ENCODE measurements at regions not wholly inside any gene's neighbourhood (a gene's known extent, or its start where the extent isn't known, plus 50 kb on each side); places are given as distances from the start of the nearest gene placed in this dataset.
A peak's percentile ranks its signal among the peaks of the same experiment; 100 is the strongest.
"Not testable (repeated sequence)": the region's sequence is repeated elsewhere in the genome, so short reads cannot be mapped to it uniquely, and the experiment has no call there.

- peak; percentile 72 for FAIRE-seq
These were observed 362.5 kb upstream of the ADAMTS5 start for GRCh38 chr21:27329255-27329851.

GRCh38 chr21:27326301-27326700 is 359.4 kb upstream of the ADAMTS5 start:
- no peak for FAIRE-seq

GRCh38 chr21:27323331-27323730 is 356.4 kb upstream of the ADAMTS5 start:
- no peak for FAIRE-seq

- no peak for FAIRE-seq
These were observed 354.9 kb upstream of the ADAMTS5 start for GRCh38 chr21:27321791-27322190.

GRCh38 chr21:27320868-27321267 is 354.0 kb upstream of the ADAMTS5 start:
- FAIRE-seq, result peak; percentile 57

GRCh38 chr21:27317601-27318000 is 350.7 kb upstream of the ADAMTS5 start:
- not testable (repeated sequence) for FAIRE-seq

- no peak for FAIRE-seq
These were observed 348.5 kb upstream of the ADAMTS5 start for GRCh38 chr21:27315373-27315772.

- no peak for FAIRE-seq
These were observed 347.2 kb upstream of the ADAMTS5 start for GRCh38 chr21:27314131-27314530.

DNA sequence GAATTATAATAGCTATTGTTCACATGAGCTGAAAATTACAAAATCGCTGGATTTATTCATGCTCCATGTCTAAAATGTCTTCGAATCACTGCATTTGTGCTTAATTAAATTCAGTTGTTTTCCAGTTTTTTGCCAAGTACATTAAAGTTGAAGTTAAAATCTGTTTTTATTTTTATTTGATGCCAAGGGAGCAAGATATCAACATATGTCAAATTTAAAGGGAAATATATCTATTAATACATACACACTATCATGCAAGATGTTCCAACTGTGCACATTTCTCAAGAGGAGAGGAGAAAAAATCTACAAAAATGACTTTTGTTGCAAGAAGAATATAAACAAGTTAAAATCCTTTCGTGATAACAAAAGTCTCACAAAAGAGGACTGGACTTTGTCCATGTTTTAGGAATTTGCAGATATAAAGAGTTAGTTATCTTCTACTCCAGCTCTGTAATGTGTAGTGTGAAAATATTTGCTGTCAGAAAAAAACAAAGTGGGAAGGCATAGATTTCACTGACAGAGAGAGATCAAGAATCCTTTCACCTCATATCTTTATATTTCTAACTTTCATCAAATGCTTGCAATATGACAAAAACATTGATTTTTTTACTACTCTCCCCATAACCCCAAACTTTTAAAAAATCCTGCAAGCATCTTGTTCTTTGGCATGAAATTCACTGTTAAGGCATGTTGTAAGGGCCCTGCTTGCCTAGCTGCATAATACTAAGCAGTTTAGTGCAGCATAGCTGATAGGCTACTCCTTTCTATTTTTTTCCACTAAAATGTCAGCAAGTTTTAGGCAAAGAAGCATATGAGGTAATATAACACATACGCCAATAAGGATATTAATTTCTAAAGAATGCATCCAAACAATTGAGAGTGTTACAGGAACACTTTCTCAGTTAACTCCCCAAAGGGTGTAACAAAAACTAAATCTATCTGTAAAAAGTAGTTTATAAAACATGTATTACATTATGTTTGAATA is 340.2 kb upstream of the ADAMTS5 start:
- peak; percentile 99 for FAIRE-seq

GRCh38 chr21:27306206-27306605 is 339.3 kb upstream of the ADAMTS5 start:
- no peak for FAIRE-seq

DNA sequence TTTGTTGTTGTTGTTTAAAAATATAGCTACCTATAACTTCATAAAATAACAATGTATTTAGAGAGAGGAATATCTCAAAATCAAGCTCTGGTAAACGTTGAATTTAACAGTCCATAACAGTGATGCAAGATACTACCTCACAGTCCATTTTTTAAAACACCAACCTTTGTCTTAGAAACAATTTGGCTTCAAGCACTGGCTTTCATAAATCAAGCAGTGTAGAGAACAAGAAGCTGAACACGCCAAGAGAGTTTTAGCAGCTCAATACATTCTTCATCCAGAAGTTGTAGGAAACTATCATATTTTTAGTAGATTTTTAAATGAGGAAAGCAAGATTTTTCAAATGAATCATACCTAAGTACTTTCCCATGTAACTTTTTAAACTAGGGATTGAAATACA is 334.3 kb upstream of the ADAMTS5 start:
- FAIRE-seq, result no peak

DNA sequence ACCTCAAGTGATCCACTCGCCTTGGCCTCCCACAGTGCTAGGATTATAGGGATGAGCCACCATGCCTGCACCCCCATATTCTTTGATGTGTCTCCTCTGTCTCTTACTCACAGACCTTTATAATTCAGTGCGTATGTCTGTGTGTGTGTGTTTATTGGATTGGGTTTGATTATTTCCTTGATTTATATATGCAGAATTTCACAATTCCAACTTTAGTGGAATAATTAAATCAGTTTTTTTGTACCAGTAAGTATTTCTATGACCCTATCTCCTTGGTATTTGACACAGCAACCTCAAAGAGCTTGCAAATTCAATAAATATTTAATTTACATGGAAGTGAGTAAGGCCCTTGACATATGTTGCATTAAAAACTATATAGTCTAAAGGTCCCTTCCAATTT is 333.9 kb upstream of the ADAMTS5 start:
- FAIRE-seq, result no peak

DNA sequence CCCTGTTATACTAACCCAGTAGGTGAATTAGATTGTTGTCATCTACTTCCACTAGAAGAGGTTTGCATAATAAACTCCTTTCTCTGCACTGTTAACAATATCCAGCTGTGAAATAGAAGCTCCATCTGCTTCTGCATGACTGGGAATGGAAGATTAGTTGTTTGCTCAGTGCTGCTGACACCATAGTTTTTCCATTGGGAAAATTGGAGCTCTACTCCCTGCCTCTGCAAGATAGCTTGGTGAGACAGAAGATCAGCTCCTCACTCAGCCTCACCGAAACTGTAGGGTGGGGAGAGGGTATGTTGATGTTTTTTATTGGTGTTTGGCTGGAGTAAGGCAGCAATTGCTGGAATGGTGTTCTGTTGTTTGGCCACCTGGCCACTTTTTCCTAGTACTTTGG is 331.6 kb upstream of the ADAMTS5 start:
- FAIRE-seq, result no peak

- FAIRE-seq, result no peak
These were observed 326.4 kb upstream of the ADAMTS5 start for GRCh38 chr21:27293239-27293638.

- FAIRE-seq, result no peak
These were observed 325.9 kb upstream of the ADAMTS5 start for GRCh38 chr21:27292783-27293182.

GRCh38 chr21:27292229-27292628 is 325.3 kb upstream of the ADAMTS5 start:
- FAIRE-seq, result no peak

GRCh38 chr21:27291006-27291405 is 324.1 kb upstream of the ADAMTS5 start:
- FAIRE-seq, result no peak

DNA sequence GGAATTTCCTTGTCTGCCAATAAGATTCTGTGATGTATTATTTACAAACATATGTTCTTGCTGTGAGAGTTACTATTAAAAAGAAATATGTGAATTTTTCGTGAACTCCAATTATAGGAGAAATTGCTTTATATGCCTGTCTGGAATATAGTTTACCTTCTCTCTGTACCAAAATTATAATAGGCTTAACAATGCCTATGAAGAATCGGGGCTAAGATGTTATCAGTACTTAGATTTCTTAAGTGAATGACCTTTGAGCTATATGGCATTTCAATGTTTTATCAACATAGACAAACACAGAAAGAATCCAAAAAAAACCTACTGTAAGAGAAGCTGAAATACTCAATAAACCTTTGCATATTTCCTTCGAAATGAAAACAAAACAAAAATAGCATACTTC is 323.1 kb upstream of the ADAMTS5 start:
- no peak for FAIRE-seq

- no peak for FAIRE-seq
These were observed 319.9 kb upstream of the ADAMTS5 start for GRCh38 chr21:27286760-27287159.

- FAIRE-seq, result peak; percentile 97
These were observed 310.2 kb upstream of the ADAMTS5 start for GRCh38 chr21:27277110-27277509.

GRCh38 chr21:27275294-27275927 is 308.5 kb upstream of the ADAMTS5 start:
- FAIRE-seq, result peak; percentile 67

- no peak for FAIRE-seq
These were observed 302.8 kb upstream of the ADAMTS5 start for GRCh38 chr21:27269644-27270043.

GRCh38 chr21:27268290-27268689 is 301.4 kb upstream of the ADAMTS5 start:
- FAIRE-seq, result no peak

GRCh38 chr21:27265949-27266348 is 299.1 kb upstream of the ADAMTS5 start:
- no peak for FAIRE-seq

Measured in endometrium (tissue), 2 donors.